ENCODE measurements at regions not wholly inside any gene's neighbourhood (a gene's known extent, or its start where the extent isn't known, plus 50 kb on each side); places are given as distances from the start of the nearest gene placed in this dataset.

DNA sequence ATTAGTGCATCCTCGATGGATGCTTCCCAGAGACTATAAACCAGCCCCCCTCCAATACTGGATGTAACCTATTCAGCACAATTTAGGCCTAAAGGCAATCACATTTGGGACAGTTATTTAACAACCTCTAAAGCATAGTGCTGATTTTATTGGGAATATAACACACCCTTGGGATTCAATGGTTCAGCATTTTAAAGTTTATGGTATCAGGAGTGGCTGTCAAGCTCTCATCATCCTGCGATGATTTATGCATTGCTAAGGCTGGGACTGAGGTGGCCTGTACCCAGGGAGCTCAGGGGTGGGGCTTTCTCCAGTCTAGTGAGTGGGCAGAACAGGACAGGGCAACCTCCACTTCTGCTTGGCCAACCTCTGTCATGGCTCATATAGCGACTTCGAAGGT is 464.9 kb downstream of the INHBA start:
- no peak for DNase-seq (ENCODE audit: low spot score)

DNA sequence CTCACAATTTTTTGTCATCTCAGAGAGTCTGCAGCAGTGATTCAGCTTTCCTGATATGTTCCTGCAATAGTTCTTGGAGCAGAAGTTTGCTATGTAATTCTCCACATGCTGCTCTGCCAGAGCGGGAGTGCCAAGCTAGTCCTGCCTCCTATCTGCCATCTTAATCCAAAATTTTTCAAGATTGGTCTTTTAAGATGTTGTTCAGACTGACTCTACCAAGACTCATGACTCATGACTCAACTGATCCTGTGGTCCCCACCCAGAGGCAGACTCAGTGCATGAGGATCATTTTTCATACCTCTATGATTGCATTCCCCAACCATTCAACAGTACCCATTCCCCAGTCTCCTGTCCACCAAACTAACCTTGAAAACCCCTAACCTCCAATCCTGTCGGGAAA is 470.8 kb downstream of the INHBA start:
- DNase-seq (ENCODE audit: low spot score): no peak

DNA sequence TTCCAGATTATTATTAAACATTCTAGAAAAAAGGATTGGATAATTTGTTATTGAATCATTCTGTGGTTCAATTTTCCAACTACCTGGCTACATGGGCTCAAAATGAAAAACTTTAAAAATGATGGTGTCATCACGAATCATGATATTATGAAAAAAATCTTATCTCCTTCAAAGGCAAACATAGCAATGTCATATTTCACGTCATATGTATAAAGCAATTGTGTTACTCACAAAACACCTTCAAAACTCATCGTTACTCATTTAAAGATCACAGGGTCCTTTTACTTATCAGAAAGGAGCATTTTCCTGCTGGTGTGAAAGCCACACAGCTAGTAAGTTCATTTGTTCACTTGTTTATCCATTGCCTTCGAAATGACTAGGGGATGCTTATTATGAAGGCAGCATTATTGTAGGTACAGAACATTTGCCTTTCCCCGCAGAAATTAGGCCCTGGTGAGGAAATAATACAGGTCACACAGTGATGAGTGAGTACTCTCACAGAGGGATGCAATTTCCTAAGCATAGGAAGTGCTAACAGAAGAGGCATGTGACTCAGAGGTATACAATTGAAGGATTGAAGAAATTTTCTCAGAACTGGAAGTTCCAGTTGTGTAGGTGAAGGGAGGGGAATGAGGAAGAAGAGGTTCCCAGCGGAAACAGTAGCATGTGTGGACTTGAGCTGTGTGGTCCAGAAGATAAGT is 478.7 kb downstream of the INHBA start:
- no peak for DNase-seq (ENCODE audit: low spot score)

DNA sequence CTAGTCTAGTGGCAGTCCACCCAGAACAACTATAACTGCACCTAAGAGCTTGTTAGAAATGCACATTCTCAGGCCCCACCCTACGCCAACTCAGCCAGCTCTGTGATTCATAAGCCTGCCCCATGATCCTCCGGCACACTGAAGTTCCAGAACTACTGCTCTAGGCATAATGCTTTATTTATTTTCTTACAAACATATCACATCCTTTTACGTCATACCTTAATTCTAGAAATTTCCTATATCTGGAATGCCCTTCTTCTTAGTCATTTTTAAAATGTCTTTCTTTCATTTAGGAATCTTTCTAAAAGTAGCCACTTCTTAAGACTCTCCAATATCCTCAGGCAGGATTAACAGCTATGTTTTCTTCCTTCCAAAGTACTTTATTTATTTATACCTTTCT is 480.1 kb downstream of the INHBA start:
- no peak for DNase-seq (ENCODE audit: low spot score)

DNA sequence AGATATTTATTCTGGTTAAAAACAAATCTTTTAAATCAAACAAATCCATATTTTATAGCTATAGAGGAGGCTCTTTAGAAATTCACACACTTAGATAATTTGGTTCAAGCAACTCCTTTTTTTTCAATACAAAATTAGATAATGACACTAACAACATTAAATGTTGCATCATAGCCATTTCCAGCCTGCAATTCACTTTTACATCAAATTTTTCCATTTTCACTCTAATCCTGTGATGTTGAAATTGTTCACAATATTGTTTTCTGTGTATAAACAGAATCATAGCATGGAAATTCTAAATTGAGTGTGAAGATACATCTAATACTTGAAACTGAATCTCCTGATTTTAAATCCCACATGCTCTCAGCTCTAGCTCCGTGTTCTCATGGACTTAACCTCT is 482.6 kb downstream of the INHBA start:
- DNase-seq (ENCODE audit: low spot score): no peak

DNA sequence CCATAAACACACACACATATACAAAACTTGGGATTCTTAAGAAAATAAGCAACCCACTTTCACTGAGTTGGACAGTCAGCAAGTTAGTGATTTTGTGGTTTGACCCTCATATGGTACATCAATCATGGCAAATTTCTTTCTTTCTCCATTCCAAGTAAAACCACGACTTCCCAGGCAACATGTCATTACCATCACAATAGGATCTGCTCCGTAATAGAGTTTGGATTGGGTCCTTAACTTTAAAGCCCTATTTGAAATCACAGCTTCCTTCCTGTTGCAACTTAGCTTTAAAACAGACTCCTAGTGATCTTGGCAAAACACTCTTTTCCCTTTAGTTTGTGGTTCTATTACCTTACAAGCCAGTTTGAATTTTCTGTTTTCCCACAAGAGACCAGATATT is 483.6 kb downstream of the INHBA start:
- no peak for DNase-seq (ENCODE audit: low spot score)

DNA sequence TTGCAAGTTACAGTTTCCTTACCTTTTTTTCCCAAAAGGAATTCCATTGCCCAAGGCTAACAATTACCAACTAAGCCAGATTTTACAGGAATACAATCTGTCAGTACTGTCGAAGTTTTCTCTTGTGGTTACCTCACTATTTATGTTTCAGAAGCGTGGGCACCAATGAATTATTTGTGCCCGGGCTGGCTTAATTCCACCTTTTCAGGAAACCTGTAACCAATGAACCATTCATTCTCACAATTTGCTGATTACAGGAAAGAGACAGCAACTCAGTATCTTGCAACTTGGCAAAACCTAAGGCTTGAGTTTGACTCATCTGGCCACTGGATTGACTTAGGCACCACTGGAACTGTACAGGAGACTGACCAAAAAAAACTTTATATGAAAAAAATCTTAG is 485.6 kb downstream of the INHBA start:
- DNase-seq (ENCODE audit: low spot score): no peak

DNA sequence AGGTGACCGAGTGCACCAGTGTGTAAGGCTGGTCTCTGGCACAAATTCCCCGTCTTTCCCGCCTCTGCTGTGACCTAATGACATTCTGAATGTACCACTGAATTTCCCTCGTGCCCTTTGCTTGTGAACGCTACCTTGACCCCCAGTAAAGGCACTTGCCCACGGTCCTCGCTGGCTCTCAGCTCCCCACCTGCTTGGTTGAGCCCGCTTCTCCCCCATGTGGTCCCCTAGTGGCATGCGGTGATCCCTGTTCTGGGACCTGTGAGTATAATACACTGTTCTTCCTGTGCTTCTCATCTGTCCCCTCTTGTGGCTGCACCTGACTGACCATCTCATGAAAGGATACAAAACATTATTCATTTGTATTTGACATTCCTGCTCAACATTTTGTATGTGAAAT is 495.7 kb downstream of the INHBA start:
- DNase-seq (ENCODE audit: low spot score): no peak

DNA sequence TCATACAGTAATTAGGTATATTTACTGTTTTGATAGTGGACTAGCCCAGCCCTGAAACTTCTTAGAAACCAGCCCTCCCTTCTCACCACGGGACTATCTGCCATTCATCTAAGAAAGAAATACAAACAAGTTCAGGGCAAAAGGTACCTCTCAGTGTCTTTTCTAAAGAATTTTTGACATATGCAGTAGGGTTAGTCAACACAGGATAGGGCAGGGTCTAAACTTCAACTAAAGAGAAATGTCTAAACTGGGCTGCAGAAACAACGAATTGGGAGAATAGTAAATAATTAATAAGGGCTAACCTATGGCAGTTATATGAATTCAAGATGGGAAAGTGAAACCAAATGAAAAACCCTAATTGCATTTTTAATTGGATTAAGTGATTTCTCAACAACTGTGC is 496.6 kb downstream of the INHBA start:
- no peak for DNase-seq (ENCODE audit: low spot score)

DNA sequence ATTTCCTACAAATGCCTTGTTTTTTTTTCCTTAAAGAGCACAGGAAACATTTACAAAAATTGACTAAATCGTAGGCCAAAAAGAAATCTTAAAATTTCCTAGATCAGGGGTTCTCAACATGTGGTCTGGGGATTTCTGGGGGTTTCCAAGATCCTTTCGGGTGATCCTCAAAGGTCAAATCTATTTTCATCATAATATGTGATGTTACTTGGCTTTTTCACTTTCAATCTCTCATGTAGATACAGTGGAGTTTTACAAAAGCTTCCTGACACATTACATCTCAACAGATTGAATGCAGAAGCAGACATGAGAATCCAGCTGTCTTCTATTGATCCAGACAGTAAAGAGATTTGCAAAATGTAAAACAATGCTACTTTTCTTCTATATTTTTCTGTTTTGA is 497.3 kb downstream of the INHBA start:
- DNase-seq (ENCODE audit: low spot score): no peak

DNA sequence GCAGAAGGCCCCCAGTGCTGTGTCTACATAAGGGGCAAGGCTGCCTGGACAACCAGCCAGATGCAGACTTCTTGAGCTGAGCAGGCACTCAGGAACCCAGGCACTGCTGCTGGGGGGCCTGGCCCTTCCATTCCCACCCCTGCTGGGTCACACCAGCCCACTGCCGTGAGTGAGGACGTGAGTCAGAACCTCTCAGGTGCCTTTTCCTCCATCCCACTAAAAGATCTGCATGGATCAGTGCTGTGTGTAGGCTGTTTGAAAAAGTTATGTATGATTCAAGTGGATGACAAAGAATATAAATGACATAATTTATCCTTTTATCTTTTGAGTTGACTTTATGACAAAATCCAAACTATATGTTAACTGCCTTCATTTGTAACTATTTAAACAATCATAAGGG is 499.3 kb downstream of the INHBA start:
- no peak for DNase-seq (ENCODE audit: low spot score)

DNA sequence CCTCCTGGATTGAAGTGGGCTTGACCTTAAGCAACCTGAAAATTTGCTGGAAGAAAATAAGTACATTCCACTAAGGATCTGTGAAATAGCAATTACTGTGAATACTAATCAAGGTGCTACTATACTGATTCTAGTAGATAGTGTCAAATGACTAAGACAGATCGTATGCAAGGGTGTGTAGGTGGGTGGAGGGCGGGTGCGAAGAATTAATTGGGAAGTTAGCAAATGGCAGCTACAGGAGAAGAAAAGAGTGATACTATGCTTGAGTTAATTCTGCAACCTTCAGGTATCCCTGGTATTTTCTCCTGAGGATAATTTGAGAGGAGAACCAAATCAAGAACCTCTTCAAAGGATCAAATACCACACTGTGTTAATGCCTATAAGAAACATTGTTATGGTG is 501.9 kb downstream of the INHBA start:
- no peak for DNase-seq (ENCODE audit: low spot score)

DNA sequence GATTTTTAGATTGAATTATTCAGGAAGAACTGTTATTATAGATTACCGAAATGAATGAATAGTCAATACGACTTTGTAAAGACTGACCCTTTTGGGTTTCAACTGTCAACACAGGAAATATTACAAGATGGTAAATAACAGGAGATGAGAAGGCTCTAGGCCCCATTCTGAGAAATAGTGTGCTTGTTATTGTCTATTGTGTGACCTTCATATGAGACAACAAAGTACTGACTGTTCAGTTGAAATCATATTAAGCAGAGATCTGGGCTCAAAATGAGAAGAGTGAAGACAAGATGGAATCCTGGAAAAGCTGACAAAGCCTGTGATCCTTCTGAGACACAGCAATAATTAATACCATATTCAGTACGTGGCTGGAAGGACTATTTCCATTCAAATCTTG is 503.8 kb downstream of the INHBA start:
- DNase-seq (ENCODE audit: low spot score): no peak

DNA sequence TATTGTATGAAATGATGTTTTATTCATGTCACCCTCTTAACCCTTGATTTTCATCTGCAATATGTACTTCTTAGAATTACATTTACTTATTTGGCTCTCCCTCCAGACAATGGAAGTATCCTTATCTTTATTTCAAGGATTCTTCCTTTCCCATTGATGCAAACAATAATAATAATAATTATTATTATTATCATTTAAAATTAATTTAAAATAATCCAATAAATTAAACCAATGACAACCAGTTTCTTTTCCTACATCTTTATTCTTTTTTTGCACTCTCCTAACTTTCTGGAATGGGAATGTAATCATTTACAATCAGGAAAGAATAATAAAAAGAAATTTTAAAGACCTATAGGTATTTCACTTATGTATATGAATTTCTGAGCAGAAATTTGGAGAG is 504.4 kb downstream of the INHBA start:
- DNase-seq (ENCODE audit: low spot score): no peak

DNA sequence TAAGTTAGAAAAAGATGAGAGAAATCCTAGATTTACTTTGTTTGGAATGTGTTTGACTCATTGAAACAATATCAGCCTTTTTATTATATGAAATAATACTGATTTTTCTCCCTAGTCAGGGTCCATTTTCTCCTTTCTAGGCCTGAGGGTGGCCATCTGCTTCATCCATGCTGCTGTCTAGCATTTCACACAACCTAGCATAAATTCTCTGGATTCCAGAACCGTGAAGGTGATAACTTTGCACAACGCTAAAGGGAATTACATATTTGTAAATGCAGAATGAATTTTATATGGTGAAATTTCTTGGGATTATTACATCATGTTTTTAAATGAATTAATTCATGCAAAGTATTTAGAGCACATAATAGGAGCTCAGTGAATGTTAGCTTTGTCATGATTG is 505.1 kb downstream of the INHBA start:
- no peak for DNase-seq (ENCODE audit: low spot score)

DNA sequence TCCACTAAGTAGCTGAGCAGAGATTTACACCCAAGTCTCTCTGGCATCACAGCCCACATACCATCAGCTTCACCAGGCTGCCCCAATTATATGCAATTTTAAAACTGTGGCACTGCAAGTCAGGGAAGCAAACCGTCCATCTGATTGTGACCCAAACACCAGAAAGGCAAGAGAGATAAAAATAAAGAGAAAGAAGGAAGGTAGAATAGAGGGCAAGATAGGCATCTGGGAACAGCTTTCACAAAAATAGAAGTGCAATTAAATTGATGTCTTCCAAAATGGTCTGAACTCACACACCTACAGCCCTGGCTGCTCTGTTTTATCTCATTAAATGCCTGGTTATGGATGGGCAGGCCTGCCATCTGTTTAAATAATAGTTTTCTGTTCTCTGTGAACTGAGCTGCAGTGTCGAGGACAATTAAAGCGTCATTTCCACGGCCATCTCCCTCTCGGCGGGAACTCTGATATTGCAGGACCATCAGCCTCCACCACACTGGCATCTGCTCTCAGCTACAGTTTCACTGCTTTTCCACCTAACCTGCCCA is 509.1 kb downstream of the INHBA start:
- no peak for DNase-seq (ENCODE audit: low spot score)

DNA sequence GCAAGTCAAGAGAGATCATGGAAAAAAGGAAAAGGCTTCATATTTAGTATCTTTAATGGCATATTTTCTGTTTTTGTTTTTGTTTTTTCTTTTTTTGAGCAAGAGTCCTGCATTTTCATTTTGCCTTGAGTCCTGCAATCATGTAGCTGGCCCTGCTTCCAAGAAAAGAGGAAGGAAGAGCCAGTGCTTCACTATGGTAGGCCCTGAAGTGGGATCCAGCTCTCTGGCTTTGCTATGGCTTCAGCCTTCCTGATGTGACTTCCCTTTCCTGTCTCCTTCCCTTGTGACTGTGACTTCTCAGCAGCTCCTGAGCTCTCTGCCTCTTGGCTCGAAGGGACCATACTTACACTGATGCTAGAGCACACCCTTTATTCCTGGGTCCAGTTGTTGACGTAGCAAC is 512.3 kb downstream of the INHBA start:
- DNase-seq (ENCODE audit: low spot score): no peak

DNA sequence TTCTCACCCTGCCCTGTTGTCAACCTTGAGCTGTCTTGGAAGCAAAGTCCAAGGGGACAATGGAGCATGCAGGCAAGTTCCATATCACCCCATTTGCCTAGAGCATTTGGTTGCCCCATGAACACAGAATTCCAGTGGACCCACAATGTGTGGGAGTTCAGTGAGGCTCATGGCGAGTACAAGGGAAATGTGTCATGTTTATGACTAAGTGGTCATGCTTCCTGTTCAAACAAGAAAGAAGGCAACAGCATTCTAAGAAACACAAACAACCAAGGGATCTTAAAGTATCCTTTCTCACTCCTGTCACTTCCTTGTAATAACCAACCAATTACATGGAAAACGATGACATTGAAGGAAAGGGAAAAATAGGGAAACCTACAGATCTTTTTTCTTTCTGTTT is 513.0 kb downstream of the INHBA start:
- DNase-seq (ENCODE audit: low spot score): no peak

DNA sequence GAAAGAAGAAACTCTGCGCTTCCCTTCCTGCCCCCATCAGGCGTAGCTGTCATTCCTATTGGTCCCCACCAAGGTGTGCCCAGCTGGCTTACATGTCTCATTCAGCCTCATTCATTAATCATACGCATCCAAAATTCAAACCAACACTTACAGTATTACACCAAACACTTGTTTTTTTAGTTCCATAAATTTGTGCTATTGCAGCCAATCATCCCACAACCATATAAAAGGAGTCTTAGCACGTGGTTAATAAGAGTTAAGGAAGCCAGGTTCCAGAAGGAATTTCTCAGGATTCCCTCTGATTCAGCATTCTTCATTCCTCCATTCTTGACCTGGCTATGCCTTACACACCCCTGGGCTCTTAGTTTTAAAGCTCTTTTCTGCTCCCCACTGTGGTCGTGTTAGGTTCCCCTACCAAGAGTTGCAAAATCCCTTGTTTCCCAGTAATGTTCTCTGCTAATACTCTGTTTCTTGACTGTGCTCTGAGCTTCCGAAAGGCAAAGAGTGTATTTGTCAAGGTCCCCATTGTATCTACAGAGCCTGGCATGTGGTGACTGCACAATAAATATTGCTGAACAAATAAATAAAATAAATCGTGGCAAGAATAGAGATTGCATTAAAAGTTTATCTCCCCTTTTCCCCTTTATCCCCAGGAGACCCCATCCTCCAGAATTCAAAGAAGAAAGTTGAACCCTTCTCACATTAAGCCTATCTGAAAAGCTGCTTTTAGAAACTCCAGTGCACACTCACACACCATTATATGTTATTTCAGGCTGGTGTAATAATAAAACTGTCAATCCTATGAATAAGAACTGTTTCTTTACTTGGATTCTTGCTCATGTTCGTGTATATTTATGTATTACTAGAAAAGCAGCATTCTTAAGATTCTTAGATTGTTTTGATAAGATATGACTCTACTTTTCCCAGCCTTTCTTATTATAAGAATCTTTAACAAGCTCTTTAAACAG is 514.4 kb downstream of the INHBA start:
- DNase-seq (ENCODE audit: low spot score): no peak

DNA sequence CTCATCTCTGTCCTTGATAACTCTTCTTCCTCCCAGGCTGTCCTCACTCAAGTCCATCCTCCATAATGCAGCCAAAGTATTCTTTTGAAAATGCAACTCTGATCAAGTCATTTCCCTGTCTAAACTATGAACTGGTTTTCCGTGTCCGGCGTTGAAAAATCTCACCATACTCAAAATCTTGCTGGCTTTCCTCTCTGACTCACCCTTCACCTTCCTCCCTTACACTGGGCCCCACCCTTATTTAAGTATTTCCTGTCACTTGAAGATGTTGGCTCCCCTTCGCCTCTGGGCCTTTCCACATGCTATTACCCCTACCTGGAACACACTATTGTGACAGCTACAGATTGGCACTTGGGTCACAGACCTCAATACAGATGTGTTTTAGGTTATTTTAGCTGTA is 515.6 kb downstream of the INHBA start:
- no peak for DNase-seq (ENCODE audit: low spot score)

DNA sequence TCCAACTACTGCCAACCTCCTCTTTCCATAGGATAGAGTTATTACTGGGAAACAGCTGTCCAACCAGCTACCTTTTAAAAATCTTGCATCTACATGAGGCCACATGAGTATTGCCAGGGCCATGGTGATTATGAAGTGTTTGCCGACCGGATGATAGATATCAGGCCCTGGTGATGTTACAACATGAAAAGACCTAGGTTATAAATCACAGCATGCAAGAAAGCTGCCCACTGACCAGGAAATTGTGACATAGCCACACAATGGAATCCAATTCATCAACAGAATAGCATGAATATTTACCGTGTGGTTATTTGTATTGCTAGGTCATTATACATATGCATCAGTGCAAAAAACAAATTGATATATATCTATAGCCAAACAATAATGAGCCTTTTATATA is 517.0 kb downstream of the INHBA start:
- DNase-seq (ENCODE audit: low spot score): no peak

DNA sequence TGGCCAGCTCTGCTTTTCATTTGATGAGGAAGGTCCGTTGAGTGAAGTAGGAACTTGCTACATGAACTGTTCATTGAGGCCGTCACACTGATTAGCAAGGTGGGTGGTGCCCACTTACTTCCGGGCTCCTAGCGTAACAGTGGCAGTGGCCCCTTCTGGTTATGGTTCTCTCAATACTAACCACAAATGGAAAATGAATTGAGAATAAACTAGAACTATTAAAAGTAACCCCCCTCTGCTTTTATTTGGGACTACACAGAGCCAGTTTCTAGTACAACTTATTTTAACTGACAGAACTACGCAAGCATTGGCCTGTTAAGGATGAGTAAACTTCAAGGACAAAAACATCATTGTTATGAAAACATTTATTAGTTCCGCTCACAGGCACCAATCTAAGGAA is 519.1 kb downstream of the INHBA start:
- DNase-seq (ENCODE audit: low spot score): no peak

DNA sequence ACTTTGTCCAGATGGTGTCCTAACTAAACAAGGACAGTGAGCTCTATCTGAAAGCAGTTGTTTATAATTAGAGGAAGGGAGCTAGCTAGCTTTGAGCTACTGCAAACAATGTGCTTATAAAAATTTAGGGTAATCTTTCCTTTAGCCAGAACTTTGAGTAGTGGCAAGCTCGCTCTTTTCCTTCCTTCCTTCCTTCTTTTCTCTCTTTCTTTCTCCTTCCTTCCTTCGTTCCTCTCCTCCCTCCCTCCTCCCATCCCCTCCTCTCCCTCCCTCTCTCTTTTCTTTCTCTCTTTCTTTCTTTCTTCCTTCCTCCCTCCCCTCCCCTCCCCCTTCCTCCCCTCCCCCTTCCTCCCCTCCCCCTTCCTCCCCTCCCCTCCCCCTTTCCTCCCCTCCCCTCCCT is 520.1 kb downstream of the INHBA start:
- DNase-seq (ENCODE audit: low spot score): no peak
